GM12878 (cell line): ENCODE measurements at regions not wholly inside any gene's neighbourhood (a gene's known extent, or its start where the extent isn't known, plus 50 kb on each side); places are given as distances from the start of the nearest gene placed in this dataset.
A peak's percentile ranks its signal among the peaks of the same experiment; 100 is the strongest.

Experiments used
- ATAC-seq: fragments of 200-7000 bp; cut with Tn5 transposase; 3 replicates; pipeline ENCODE4 v1.9.1; 2020; ENCODE audit warnings: mild to moderate bottlenecking, moderate library complexity
- BruUV-seq: library from RNA; stranded (reverse); fragments of 400-500 nt; replicated peaks from 2 replicates; lab custom pipeline; 2021; lab: Mats Ljungman, UMichigan
- CTCF ChIA-PET: fragments of 300-600 bp; sonication (Branson Sonifier 250); formaldehyde crosslinking; extraction: SDS; loops from one replicate; lab custom pipeline; 2021; ENCODE audit warnings: inconsistent platforms; lab: Yijun Ruan, JAX
- POLR2A ChIA-PET: fragments of 350-600 bp; formaldehyde crosslinking; extraction: SDS; loops from one replicate; lab custom pipeline; 2021; ENCODE audit warnings: inconsistent platforms; lab: Charles Lee
- RAD21 ChIA-PET: fragments of 300-600 bp; sonication (Branson Sonifier 250); formaldehyde crosslinking; loops from one replicate; lab custom pipeline; 2023; ENCODE audit warnings: antibody characterized with exemption; ENCODE audit not compliant: unreplicated experiment; lab: Charles Lee
- SMC1A ChIA-PET: fragments of 300-600 bp; sonication (Branson Sonifier 250); formaldehyde crosslinking; loops from one replicate; lab custom pipeline; 2023; ENCODE audit not compliant: unreplicated experiment, uncharacterized antibody; lab: Charles Lee
- DNase-seq: peaks from one replicate; pipeline ENCODE4 v3.0.0-alpha.2; 2011; ENCODE audit warnings: low read depth, low spot score
- FAIRE-seq: peaks from 3 replicates; lab custom pipeline; 2011; peaks lifted over from hg19 to GRCh38; lab: Jason Lieb, UNC
- H2AFZ ChIP-seq: 2 replicates; pipeline ENCODE4 v1.6.0; 2011; ENCODE audit warnings: low read depth, low read length, control low read depth; ENCODE audit not compliant: control insufficient read depth
- H3K27ac ChIP-seq: 2 replicates; pipeline ENCODE4 v1.5.1; 2011; ENCODE audit warnings: control low read depth; ENCODE audit not compliant: control insufficient read depth, insufficient read depth
- H3K27me3 ChIP-seq, 2 experiments: replicated peaks in 1 of 2; 2 replicates each; pipeline versions ENCODE4 v1.6.0 to v1.6.1; 2011; ENCODE audit warnings: low read length in 1 of 2; ENCODE audit not compliant: control insufficient read depth in 2 of 2, insufficient read depth in 2 of 2
- H3K36me3 ChIP-seq, 2 experiments: 2 replicates each; pipeline ENCODE4 v1.5.1; 2011; ENCODE audit warnings: low read length in 1 of 2; ENCODE audit not compliant: control insufficient read depth in 2 of 2, insufficient read depth in 2 of 2
- H3K4me1 ChIP-seq: 2 replicates; pipeline ENCODE4 v1.6.1; 2011; ENCODE audit warnings: mild to moderate bottlenecking, low read length, moderate library complexity, mixed read lengths; ENCODE audit not compliant: control insufficient read depth, insufficient read depth
- H3K4me2 ChIP-seq: 2 replicates; pipeline ENCODE4 v1.6.0; 2011; ENCODE audit warnings: control low read depth; ENCODE audit not compliant: control insufficient read depth, insufficient read depth
- H3K4me3 ChIP-seq: fragments of 200-600 bp; sonication (generic); 2 replicates; pipeline ENCODE4 v1.5.1; 2016
- H3K79me2 ChIP-seq: 2 replicates; pipeline ENCODE4 v1.6.0; 2011; ENCODE audit warnings: low read length; ENCODE audit not compliant: control insufficient read depth, insufficient read depth
- H3K9ac ChIP-seq: 2 replicates; pipeline ENCODE4 v1.8.0; 2011; ENCODE audit warnings: low read length, control low read depth, mixed read lengths; ENCODE audit not compliant: control insufficient read depth, insufficient read depth
- H3K9me3 ChIP-seq: replicated peaks from 3 replicates; pipeline ENCODE4 v1.5.1; 2011; ENCODE audit warnings: mild to moderate bottlenecking, low read length; ENCODE audit not compliant: control insufficient read depth, insufficient read depth
- H4K20me1 ChIP-seq: 2 replicates; pipeline ENCODE4 v1.6.0; 2011; ENCODE audit not compliant: control insufficient read depth, insufficient read depth
- BHLHE40 ChIP-seq, 2 experiments: fragments of 450-650 bp in 1 of 2; IDR thresholded peaks; 2 replicates each; pipeline ENCODE4 v1.6.1; 2011 to 2017; ENCODE audit warnings: low read depth in 2 of 2, borderline replicate concordance in 1 of 2, improper control_type of control experiment in 1 of 2, low read length in 1 of 2, mild to moderate bottlenecking in 1 of 2
- MYC ChIP-seq: IDR thresholded peaks from 2 replicates; pipeline ENCODE4 v1.6.1; 2011; ENCODE audit warnings: mild to moderate bottlenecking, low read length, moderate library complexity, inconsistent platforms; ENCODE audit not compliant: insufficient read depth, insufficient replicate concordance, insufficient read length, severe bottlenecking
- NR2C1 ChIP-seq: fragments of 450-650 bp; IDR thresholded peaks from 2 replicates; pipeline ENCODE4 v1.6.1; 2017; ENCODE audit warnings: antibody characterized with exemption, mild to moderate bottlenecking, moderate library complexity
- PAX5 ChIP-seq: IDR thresholded peaks from 2 replicates; pipeline ENCODE4 v1.6.1; 2011; ENCODE audit warnings: low read depth, low read length, borderline replicate concordance
- POLR2A ChIP-seq: IDR thresholded peaks from 2 replicates; pipeline ENCODE4 v1.6.1; 2011; ENCODE audit warnings: low read depth, mild to moderate bottlenecking, low read length
- RELA ChIP-seq: fragments of 450-650 bp; IDR thresholded peaks from 2 replicates; pipeline ENCODE4 v1.8.0; 2014; ENCODE audit warnings: borderline replicate concordance; ENCODE audit not compliant: partially characterized antibody
- SIN3A ChIP-seq: IDR thresholded peaks from 2 replicates; pipeline ENCODE4 v1.6.1; 2012; ENCODE audit warnings: low read depth, low read length, improper control_type of control experiment
- WGBS: methylation state at CpG from one replicate; pipeline ENCODE4 v1.1.6; 2016; ENCODE audit warnings: low lambda C conversion rate; ENCODE audit not compliant: insufficient replicate concordance, insufficient coverage; ENCODE audit errors: missing lambda C conversion rate; 5-methylcytosine and 5-hydroxymethylcytosine counted together
- in situ Hi-C: fragments of 300-500 bp; cut with MboI; formaldehyde crosslinking; loops from 9 replicates; pipeline ENCODE4 v1.14.3; 2018; ENCODE audit warnings: mixed read lengths
- intact Hi-C: fragments of 100-400 bp; cut with micrococcal nuclease; formaldehyde crosslinking; loops from one replicate; pipeline ENCODE4 v1.14.2; 2022; ENCODE audit not compliant: unreplicated experiment

DNA sequence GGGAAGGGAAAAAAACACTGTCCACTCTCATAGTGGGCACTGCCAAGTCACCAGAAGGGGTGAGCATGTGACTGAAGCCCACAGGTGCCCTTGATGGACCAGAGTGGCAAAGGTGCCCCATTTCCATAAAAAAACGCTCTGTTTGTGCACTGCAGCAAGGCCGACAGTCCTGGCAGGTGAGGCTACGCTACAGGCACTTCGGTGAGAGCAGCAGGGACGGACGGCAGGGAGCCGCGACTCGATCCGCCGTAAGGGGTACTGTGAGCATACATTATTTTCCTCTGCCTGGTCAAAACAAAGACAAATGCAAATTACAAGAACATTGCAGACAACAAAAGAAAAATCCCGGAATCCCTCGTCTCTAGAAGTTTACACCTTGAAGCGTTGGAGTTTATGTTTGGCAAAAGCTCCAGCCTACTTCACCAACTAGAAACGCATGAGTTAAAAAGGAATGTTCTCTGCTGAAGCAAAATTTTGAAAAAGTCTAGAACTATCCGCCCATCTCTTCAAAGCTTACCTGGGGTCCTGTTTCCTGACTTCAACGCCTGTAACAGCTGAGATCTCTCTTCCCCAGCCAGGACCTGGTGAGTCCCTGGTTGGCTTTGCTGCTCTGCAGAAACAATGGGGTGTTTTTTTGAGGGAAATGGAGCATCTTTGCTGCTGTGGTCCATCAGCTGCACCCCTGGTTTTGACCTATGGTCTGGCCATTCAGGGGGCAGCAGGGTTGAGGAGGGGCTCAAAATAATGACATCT, 52.9 kb upstream of the RFLNA start:
- H3K9me3 ChIP-seq = peaks cover 3% of the 10 kb centered on the region; the same call in 2 of the 3 replicates
- CTCF ChIA-PET = no interaction called here
- in situ Hi-C loops (no loop called here), intact Hi-C loops (no loop called here)
- no peak for DNase-seq
- no peaks in the 10 kb centered on the region for H3K4me1 ChIP-seq
- H3K9ac ChIP-seq = no peak overlapping the region
- H3K27ac ChIP-seq = no peak overlapping the region
- SMC1A ChIA-PET = no interaction called here
- H3K36me3 ChIP-seq = no peaks in the 10 kb centered on the region
- H3K4me3 ChIP-seq = no peak overlapping the region
- FAIRE-seq = no peak
- no TSS peak for BruUV-seq
- no peaks in the 10 kb centered on the region for H4K20me1 ChIP-seq
- POLR2A ChIA-PET = no interaction called here
- 72% methylated on average over 17 of the region's 17 CpGs for WGBS
- RAD21 ChIA-PET = no interaction called here
- ATAC-seq = no peak
- no peak overlapping the region for H2AFZ ChIP-seq
- no peaks in the 10 kb centered on the region for H3K79me2 ChIP-seq
- H3K27me3 ChIP-seq = no peaks in the 10 kb centered on the region
- no peak overlapping the region for H3K4me2 ChIP-seq
- TF ChIP-seq RELA (no peak), POLR2A (no peak), SIN3A (no peak), PAX5 (no peak), NR2C1 (no peak)

DNA sequence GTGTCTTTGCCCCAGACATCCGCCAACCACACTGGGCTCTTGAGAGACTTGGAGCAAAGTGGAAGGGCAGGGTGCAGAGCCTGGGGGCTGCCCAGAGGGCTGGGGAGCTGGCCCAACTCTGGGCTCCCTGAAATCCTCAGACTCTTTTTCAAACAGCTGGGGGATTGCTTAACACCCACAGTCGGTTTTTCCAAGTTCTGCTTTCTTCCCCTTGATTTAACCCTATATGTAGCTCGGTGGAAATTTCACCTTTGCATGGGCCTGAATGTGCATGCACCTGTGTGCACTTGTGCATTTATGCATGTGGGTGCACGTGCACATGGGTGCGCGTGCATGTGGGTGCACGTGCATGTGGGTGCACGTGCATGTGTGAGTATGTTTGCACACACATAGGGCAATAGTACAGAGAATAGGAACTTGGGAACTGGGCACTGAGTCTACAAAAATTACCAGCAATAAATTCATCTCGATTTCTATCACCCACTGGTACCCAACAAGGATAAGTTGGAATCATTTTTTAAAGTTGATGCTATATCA, 52.3 kb upstream of the RFLNA start:
- 27% methylated on average over 9 of the region's 9 CpGs for WGBS

More for the DNA sequence above, 52.3 kb upstream of the RFLNA start:
- Histone ChIP-seq H3K4me2 (no peak overlapping the region), H3K36me3 (no peaks in the 10 kb centered on the region), H2AFZ (no peak overlapping the region), H4K20me1 (no peaks in the 10 kb centered on the region), H3K27ac (no peak overlapping the region), H3K79me2 (no peaks in the 10 kb centered on the region), H3K9ac (no peak overlapping the region), H3K4me3 (no peak overlapping the region), H3K4me1 (no peaks in the 10 kb centered on the region), H3K27me3 (no peaks in the 10 kb centered on the region), H3K9me3 (peaks cover 5% of the 10 kb centered on the region)
- FAIRE-seq (no peak), ATAC-seq (no peak), DNase-seq (no peak)
- ChIA-PET RAD21 (no interaction called here), POLR2A (no interaction called here), CTCF (no interaction called here), SMC1A (no interaction called here)
- intact Hi-C loops (no loop called here), in situ Hi-C loops (no loop called here)
- peak in 1 of 2 experiments; percentile 22; a peak in 1 of 4 replicates for TF ChIP-seq BHLHE40 (IDR thresholded peaks at IDR 0.05; ENCODE audit: borderline replicate concordance in 1 of 2, low read depth in 2 of 2, low read length in 1 of 2)
- no peak for TF ChIP-seq MYC
- no TSS peak for BruUV-seq
